DOHH2 (cell line): ENCODE measurements at regions not wholly inside any gene's neighbourhood (a gene's known extent, or its start where the extent isn't known, plus 50 kb on each side); places are given as distances from the start of the nearest gene placed in this dataset.

Experiments used
- CTCF ChIP-seq: fragments of 200-600 bp; sonication (generic); IDR thresholded peaks from one replicate; pipeline ENCODE4 v1.5.1; 2014; ENCODE audit warnings: antibody characterized with exemption, mild to moderate bottlenecking, low read depth, low read length; ENCODE audit not compliant: poor library complexity, severe bottlenecking
- EZH2phosphoT487 ChIP-seq: fragments of 200-600 bp; sonication (generic); IDR thresholded peaks from 2 replicates; pipeline ENCODE4 v1.6.1; 2017; ENCODE audit warnings: borderline replicate concordance, mild to moderate bottlenecking, antibody characterized with exemption, low read length, moderate library complexity, mixed read lengths

GRCh38 chrX:10045327-10046000, 78.3 kb downstream of the CLDN34 start:
- TF ChIP-seq CTCF (no peak), EZH2phosphoT487 (no peak)
